SH-SY5Y (cell line): ENCODE measurements at regions not wholly inside any gene's neighbourhood (a gene's known extent, or its start where the extent isn't known, plus 50 kb on each side); places are given as distances from the start of the nearest gene placed in this dataset.

Experiments
- GATA2 ChIP-seq: IDR thresholded peaks from 2 replicates; pipeline ENCODE4 v1.6.1; 2011; ENCODE audit warnings: mild to moderate bottlenecking, low read depth, low read length
- GATA3 ChIP-seq: IDR thresholded peaks from 2 replicates; pipeline ENCODE4 v1.6.1; 2011; ENCODE audit warnings: low read depth, mild to moderate bottlenecking, low read length, moderate library complexity

DNA sequence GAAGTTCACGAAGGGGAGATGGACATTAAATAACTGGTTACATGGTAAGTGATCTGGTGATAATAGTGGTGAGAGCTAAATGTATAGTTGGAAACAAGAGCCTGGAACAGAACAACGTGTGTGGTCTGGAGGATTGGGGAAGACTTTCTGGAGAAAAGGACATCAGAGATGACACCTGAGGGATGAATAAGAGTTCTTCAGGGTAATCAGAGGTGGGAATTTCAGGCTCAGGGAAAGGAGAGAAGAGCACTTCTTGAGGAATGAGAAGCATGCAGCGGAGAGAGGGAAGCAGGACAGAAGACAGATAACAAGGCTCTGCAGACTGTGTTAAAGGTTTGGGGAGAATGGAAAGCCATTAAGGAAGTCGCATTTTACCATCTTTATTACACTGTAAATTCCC lies 450.7 kb downstream of the TNS1 start:
- no peak for TF ChIP-seq GATA2
- TF ChIP-seq GATA3, result no peak
